ENCODE measurements at regions not wholly inside any gene's neighbourhood (a gene's known extent, or its start where the extent isn't known, plus 50 kb on each side); places are given as distances from the start of the nearest gene placed in this dataset.

GRCh38 chr10:24054421-24054820 is 154.5 kb upstream of the KIAA1217 start:
- POLR2A ChIA-PET, result no interaction called here
- CTCF ChIA-PET, result no interaction called here
- Histone ChIP-seq H3K4me3 (ENCODE audit: low read depth, low read length) (no peak overlapping the region), H3K27ac (ENCODE audit: low read depth, low read length) (no peak overlapping the region), H3K9me3 (ENCODE audit: control insufficient read depth, insufficient read depth, low read length) (no peaks in the 10 kb centered on the region; the same call in 1 of the 2 replicates), H3K27me3 (ENCODE audit: control insufficient read depth, insufficient read depth, low read length) (no peaks in the 10 kb centered on the region)
- DNase-seq (ENCODE audit: low read depth, low spot score), result no peak
- no peak for TF ChIP-seq CTCF (IDR thresholded peaks at IDR 0.05; ENCODE audit: low read depth, low read length)

GRCh38 chr10:24080207-24080606 is 128.7 kb upstream of the KIAA1217 start:
- H3K27me3 ChIP-seq (ENCODE audit: control insufficient read depth, insufficient read depth, low read length), result no peaks in the 10 kb centered on the region

GRCh38 chr10:24086296-24087086 is 122.4 kb upstream of the KIAA1217 start:
- no peak overlapping the region for H3K4me3 ChIP-seq (ENCODE audit: low read depth, low read length)
- CTCF ChIA-PET, result no interaction called here
- no peaks in the 10 kb centered on the region for H3K27me3 ChIP-seq (ENCODE audit: control insufficient read depth, insufficient read depth, low read length)
- TF ChIP-seq CTCF (IDR thresholded peaks at IDR 0.05; ENCODE audit: low read depth, low read length), result no peak
- DNase-seq (ENCODE audit: low read depth, low spot score), result no peak
- POLR2A ChIA-PET, result no interaction called here
- H3K9me3 ChIP-seq (ENCODE audit: control insufficient read depth, insufficient read depth, low read length), result no peaks in the 10 kb centered on the region; the same call in 1 of the 2 replicates
- H3K27ac ChIP-seq (ENCODE audit: low read depth, low read length), result no peak overlapping the region

More at GRCh38 chr10:24080207-24080606, 128.7 kb upstream of the KIAA1217 start:
- ChIA-PET CTCF (no interaction called here), POLR2A (no interaction called here)
- H3K4me3 ChIP-seq (ENCODE audit: low read depth, low read length), result no peak overlapping the region
- no peak for TF ChIP-seq CTCF (IDR thresholded peaks at IDR 0.05; ENCODE audit: low read depth, low read length)
- no peak for DNase-seq (ENCODE audit: low read depth, low spot score)
- no peak overlapping the region for H3K27ac ChIP-seq (ENCODE audit: low read depth, low read length)
- no peaks in the 10 kb centered on the region; the same call in 1 of the 2 replicates for H3K9me3 ChIP-seq (ENCODE audit: control insufficient read depth, insufficient read depth, low read length)

DNA sequence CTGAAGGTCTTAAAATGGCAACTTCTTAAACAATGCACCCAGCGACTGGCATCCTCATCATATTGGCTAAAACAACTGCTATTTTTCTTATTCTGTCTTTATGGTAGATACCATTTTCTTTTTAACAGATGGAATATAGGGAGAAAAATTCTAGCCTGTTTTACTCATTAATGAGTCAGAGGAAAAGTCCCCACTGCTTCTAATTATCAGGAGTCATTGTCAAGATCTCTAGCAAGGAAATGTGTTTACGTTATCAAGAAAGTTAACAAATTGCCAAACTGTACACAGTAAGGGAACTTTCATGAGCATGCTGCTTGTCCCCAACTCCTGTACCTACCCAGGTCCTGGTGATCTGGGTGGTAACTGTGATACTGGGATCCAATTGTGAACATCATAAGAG is 117.7 kb upstream of the KIAA1217 start:
- POLR2A ChIA-PET, result no interaction called here
- no peak for TF ChIP-seq CTCF (IDR thresholded peaks at IDR 0.05; ENCODE audit: low read depth, low read length)
- no peak overlapping the region for H3K4me3 ChIP-seq (ENCODE audit: low read depth, low read length)
- H3K9me3 ChIP-seq (ENCODE audit: control insufficient read depth, insufficient read depth, low read length), result no peaks in the 10 kb centered on the region; the same call in 1 of the 2 replicates
- DNase-seq (ENCODE audit: low read depth, low spot score), result no peak
- H3K27ac ChIP-seq (ENCODE audit: low read depth, low read length), result no peak overlapping the region
- no peaks in the 10 kb centered on the region for H3K27me3 ChIP-seq (ENCODE audit: control insufficient read depth, insufficient read depth, low read length)
- CTCF ChIA-PET, result no interaction called here

DNA sequence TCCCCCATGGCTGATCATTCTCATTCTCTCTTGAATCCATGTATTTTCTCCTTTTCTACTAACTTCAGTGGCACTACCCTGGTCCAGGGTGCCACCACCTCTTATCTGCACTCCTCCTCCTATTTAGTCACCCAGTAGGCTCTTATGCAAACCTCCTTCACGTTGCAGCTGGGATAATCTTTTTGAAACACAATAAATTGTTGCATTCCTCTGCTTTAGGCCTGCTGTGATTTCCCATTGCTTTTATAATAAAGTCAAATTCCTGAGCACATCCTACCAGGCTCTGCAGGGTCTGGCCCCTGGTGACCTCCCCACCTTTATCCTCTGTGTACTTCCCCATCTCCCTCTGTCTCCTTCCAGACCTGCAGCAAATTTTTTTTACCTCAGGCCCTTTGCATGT is 112.7 kb upstream of the KIAA1217 start:
- H3K27ac ChIP-seq (ENCODE audit: low read depth, low read length), result no peak overlapping the region
- H3K27me3 ChIP-seq (ENCODE audit: control insufficient read depth, insufficient read depth, low read length), result no peaks in the 10 kb centered on the region
- DNase-seq (ENCODE audit: low read depth, low spot score), result no peak
- H3K4me3 ChIP-seq (ENCODE audit: low read depth, low read length), result no peak overlapping the region
- CTCF ChIA-PET, result no interaction called here
- H3K9me3 ChIP-seq (ENCODE audit: control insufficient read depth, insufficient read depth, low read length), result no peaks in the 10 kb centered on the region; the same call in 1 of the 2 replicates
- POLR2A ChIA-PET, result no interaction called here
- TF ChIP-seq CTCF (IDR thresholded peaks at IDR 0.05; ENCODE audit: low read depth, low read length), result no peak
